ENCODE measurements at regions not wholly inside any gene's neighbourhood (a gene's known extent, or its start where the extent isn't known, plus 50 kb on each side); places are given as distances from the start of the nearest gene placed in this dataset.

GRCh38 chr14:106488291-106488690 is 961.9 kb downstream of the TMEM121 start:
- H3K4me1 ChIP-seq (ENCODE audit: control insufficient read depth in 2 of 2, insufficient read depth in 2 of 2, low read length in 2 of 2) = no peaks in the 10 kb centered on the region
- H3K9ac ChIP-seq (ENCODE audit: low read length) = no peak overlapping the region
- H2AFZ ChIP-seq (ENCODE audit: insufficient read depth, low read depth, low read length, poor library complexity, severe bottlenecking) = no peak overlapping the region
- H3K27me3 ChIP-seq (replicated peaks in 1 of 4; ENCODE audit: control extremely low read depth in 1 of 4, control insufficient read depth in 3 of 4, insufficient read depth in 4 of 4, low read length in 3 of 4) = no peaks in the 10 kb centered on the region
- peaks cover 0 to 3% (median 0%) of the 10 kb centered on the region in 3 donors for H3K9me3 ChIP-seq (ENCODE audit: control extremely low read depth in 1 of 3, control insufficient read depth in 2 of 3, insufficient read depth in 1 of 3, low read length in 2 of 3)
- Mint-ChIP-seq H3K4me3 (no peak overlapping the region), H3K27ac (no peak overlapping the region), H3K9me3 (ENCODE audit: insufficient read depth) (no peaks in the 10 kb centered on the region), H3K27me3 (peaks cover 4% of the 10 kb centered on the region), H3K4me1 (no peaks in the 10 kb centered on the region)
- no peaks in the 10 kb centered on the region for H4K20me1 ChIP-seq (ENCODE audit: control insufficient read depth, insufficient read depth, low read length, poor library complexity, severe bottlenecking)
- intact Hi-C loops (cut with micrococcal nuclease) = no loop called here
- H3K4me3 ChIP-seq (ENCODE audit: control extremely low read depth in 1 of 5, extremely low read depth in 1 of 5, insufficient read depth in 1 of 5, low read depth in 2 of 5, low read length in 4 of 5) = no peak overlapping the region
- no peak overlapping the region for H3K27ac ChIP-seq (ENCODE audit: low read length in 2 of 2)
- no peaks in the 10 kb centered on the region for H3K36me3 ChIP-seq (replicated peaks in 1 of 2; ENCODE audit: control extremely low read depth in 1 of 2, control insufficient read depth in 1 of 2, extremely low read depth in 1 of 2, insufficient read depth in 2 of 2, low read length in 1 of 2)
- ChIA-PET CTCF (interaction anchor here (1.1 to 1.9 kb wide), 3 partner anchors 30 to 68 kb away, joined by 3 to 5 read pairs (median 3); no protein-coding TSS in a partner anchor), POLR2A (no interaction called here)
- ATAC-seq (ENCODE audit: low read depth) (no peak), DNase-seq (no peak)
- no peak overlapping the region for H3K4me2 ChIP-seq (replicated peaks; ENCODE audit: low read depth, low read length, poor library complexity, severe bottlenecking)
- TF ChIP-seq CTCF (IDR thresholded peaks at IDR 0.05) (no peak), EZH2 (IDR thresholded peaks at IDR 0.05; ENCODE audit: borderline replicate concordance, insufficient read depth, low read depth, low read length, poor library complexity, severe bottlenecking) (no peak)
- WGBS (ENCODE audit: insufficient coverage) = no CpG with 5 or more reads among the region's 1 CpG
- H3K79me2 ChIP-seq (ENCODE audit: control insufficient read depth, insufficient read depth, low read length) = no peaks in the 10 kb centered on the region

- H3K4me3 Mint-ChIP-seq = no peak overlapping the region
- CTCF ChIA-PET = interaction anchor here (0.9 to 2.1 kb wide), 6 partner anchors 20 to 71 kb away, joined by 3 to 7 read pairs (median 4); no protein-coding TSS in a partner anchor
- DNase-seq (no peak), ATAC-seq (ENCODE audit: low read depth) (no peak)
- no peaks in the 10 kb centered on the region for H3K27me3 ChIP-seq (replicated peaks in 1 of 4; ENCODE audit: control extremely low read depth in 1 of 4, control insufficient read depth in 3 of 4, insufficient read depth in 4 of 4, low read length in 3 of 4)
- 80% methylated on average over 1 of the region's 8 CpGs for WGBS (ENCODE audit: insufficient coverage)
- no peak overlapping the region for H3K4me3 ChIP-seq (ENCODE audit: control extremely low read depth in 1 of 5, extremely low read depth in 1 of 5, insufficient read depth in 1 of 5, low read depth in 2 of 5, low read length in 4 of 5)
- H3K4me2 ChIP-seq (replicated peaks; ENCODE audit: low read depth, low read length, poor library complexity, severe bottlenecking) = no peak overlapping the region
- POLR2A ChIA-PET = no interaction called here
- no peak for TF ChIP-seq EZH2 (IDR thresholded peaks at IDR 0.05; ENCODE audit: borderline replicate concordance, insufficient read depth, low read depth, low read length, poor library complexity, severe bottlenecking)
- no peak for TF ChIP-seq CTCF (IDR thresholded peaks at IDR 0.05)
- no peaks in the 10 kb centered on the region for H3K79me2 ChIP-seq (ENCODE audit: control insufficient read depth, insufficient read depth, low read length)
- H3K27ac Mint-ChIP-seq = no peak overlapping the region
- H3K4me1 ChIP-seq (ENCODE audit: control insufficient read depth in 2 of 2, insufficient read depth in 2 of 2, low read length in 2 of 2) = peaks cover 2 to 3% of the 10 kb centered on the region in 2 donors
- peaks cover 5% of the 10 kb centered on the region for H3K4me1 Mint-ChIP-seq
- no peak overlapping the region for H2AFZ ChIP-seq (ENCODE audit: insufficient read depth, low read depth, low read length, poor library complexity, severe bottlenecking)
- no peaks in the 10 kb centered on the region for H4K20me1 ChIP-seq (ENCODE audit: control insufficient read depth, insufficient read depth, low read length, poor library complexity, severe bottlenecking)
- H3K27me3 Mint-ChIP-seq = peaks cover 4% of the 10 kb centered on the region
- intact Hi-C loops (cut with micrococcal nuclease) = no loop called here
- no peak overlapping the region for H3K9ac ChIP-seq (ENCODE audit: low read length)
- H3K9me3 ChIP-seq (ENCODE audit: control extremely low read depth in 1 of 3, control insufficient read depth in 2 of 3, insufficient read depth in 1 of 3, low read length in 2 of 3) = peaks cover 0 to 3% (median 0%) of the 10 kb centered on the region in 3 donors
- H3K27ac ChIP-seq (ENCODE audit: low read length in 2 of 2) = no peak overlapping the region
- no peaks in the 10 kb centered on the region for H3K9me3 Mint-ChIP-seq (ENCODE audit: insufficient read depth)
- no peaks in the 10 kb centered on the region for H3K36me3 ChIP-seq (replicated peaks in 1 of 2; ENCODE audit: control extremely low read depth in 1 of 2, control insufficient read depth in 1 of 2, extremely low read depth in 1 of 2, insufficient read depth in 2 of 2, low read length in 1 of 2)
These were observed 962.9 kb downstream of the TMEM121 start for GRCh38 chr14:106489112-106489881.
